ENCODE measurements at regions not wholly inside any gene's neighbourhood (a gene's known extent, or its start where the extent isn't known, plus 50 kb on each side); places are given as distances from the start of the nearest gene placed in this dataset.

- TF ChIP-seq CEBPB (IDR thresholded peaks at IDR 0.05) (no peak), EGR1 (IDR thresholded peaks at IDR 0.05) (no peak), TAF1 (IDR thresholded peaks at IDR 0.05; ENCODE audit: low read depth) (no peak)
Measured at GRCh38 chr6:86526238-86526637, 411.1 kb upstream of the HTR1E start.

GRCh38 chr6:86516087-86516486 lies 421.2 kb upstream of the HTR1E start:
- TF ChIP-seq NFIC (IDR thresholded peaks at IDR 0.05) (no peak), REST (IDR thresholded peaks at IDR 0.05; ENCODE audit: low read depth) (no peak), EP300 (IDR thresholded peaks at IDR 0.05; ENCODE audit: borderline replicate concordance) (no peak), FOXM1 (IDR thresholded peaks at IDR 0.05; ENCODE audit: borderline replicate concordance, low read depth) (no peak), EGR1 (IDR thresholded peaks at IDR 0.05) (no peak), RAD21 (IDR thresholded peaks at IDR 0.05; ENCODE audit: low read depth) (no peak)

- no peak for TF ChIP-seq REST (IDR thresholded peaks at IDR 0.05; ENCODE audit: low read depth)
- no peak for TF ChIP-seq CEBPB (IDR thresholded peaks at IDR 0.05)
- no peak for TF ChIP-seq EGR1 (IDR thresholded peaks at IDR 0.05)
- TF ChIP-seq USF1 (IDR thresholded peaks at IDR 0.05): no peak
Measured at GRCh38 chr6:86511962-86512361, 425.4 kb upstream of the HTR1E start.

- TF ChIP-seq EGR1 (IDR thresholded peaks at IDR 0.05) (no peak), MAX (IDR thresholded peaks at IDR 0.05) (no peak), USF1 (IDR thresholded peaks at IDR 0.05) (no peak), TEAD4 (IDR thresholded peaks at IDR 0.05) (no peak), FOXM1 (IDR thresholded peaks at IDR 0.05; ENCODE audit: borderline replicate concordance, low read depth) (no peak), YY1 (IDR thresholded peaks at IDR 0.05; ENCODE audit: low read depth) (no peak), REST (IDR thresholded peaks at IDR 0.05; ENCODE audit: low read depth) (no peak)
Measured at GRCh38 chr6:86508230-86508629, 429.1 kb upstream of the HTR1E start.

GRCh38 chr6:86502497-86502896 lies 434.8 kb upstream of the HTR1E start:
- TF ChIP-seq CEBPB (IDR thresholded peaks at IDR 0.05): no peak
- no peak for TF ChIP-seq REST (IDR thresholded peaks at IDR 0.05; ENCODE audit: low read depth)
- TF ChIP-seq RAD21 (IDR thresholded peaks at IDR 0.05; ENCODE audit: low read depth): no peak
- TF ChIP-seq MAX (IDR thresholded peaks at IDR 0.05): no peak
- no peak for TF ChIP-seq CREB1 (IDR thresholded peaks at IDR 0.05; ENCODE audit: low read depth)
- TF ChIP-seq NFIC (IDR thresholded peaks at IDR 0.05): no peak
- TF ChIP-seq TAF1 (IDR thresholded peaks at IDR 0.05; ENCODE audit: low read depth): no peak
- no peak for TF ChIP-seq YY1 (IDR thresholded peaks at IDR 0.05; ENCODE audit: low read depth)
- no peak for TF ChIP-seq TEAD4 (IDR thresholded peaks at IDR 0.05)
- TF ChIP-seq FOXM1 (IDR thresholded peaks at IDR 0.05; ENCODE audit: borderline replicate concordance, low read depth): no peak
- TF ChIP-seq USF1 (IDR thresholded peaks at IDR 0.05): no peak
- TF ChIP-seq EP300 (IDR thresholded peaks at IDR 0.05; ENCODE audit: borderline replicate concordance): no peak
- TF ChIP-seq TCF12 (IDR thresholded peaks at IDR 0.05; ENCODE audit: low read depth): no peak
- TF ChIP-seq ZBTB7A (IDR thresholded peaks at IDR 0.05; ENCODE audit: low read depth): no peak
- TF ChIP-seq EGR1 (IDR thresholded peaks at IDR 0.05): no peak
